ENCODE measurements at regions not wholly inside any gene's neighbourhood (a gene's known extent, or its start where the extent isn't known, plus 50 kb on each side); places are given as distances from the start of the nearest gene placed in this dataset.
"Not testable (repeated sequence)": the region's sequence is repeated elsewhere in the genome, so short reads cannot be mapped to it uniquely, and the experiment has no call there.

DNA sequence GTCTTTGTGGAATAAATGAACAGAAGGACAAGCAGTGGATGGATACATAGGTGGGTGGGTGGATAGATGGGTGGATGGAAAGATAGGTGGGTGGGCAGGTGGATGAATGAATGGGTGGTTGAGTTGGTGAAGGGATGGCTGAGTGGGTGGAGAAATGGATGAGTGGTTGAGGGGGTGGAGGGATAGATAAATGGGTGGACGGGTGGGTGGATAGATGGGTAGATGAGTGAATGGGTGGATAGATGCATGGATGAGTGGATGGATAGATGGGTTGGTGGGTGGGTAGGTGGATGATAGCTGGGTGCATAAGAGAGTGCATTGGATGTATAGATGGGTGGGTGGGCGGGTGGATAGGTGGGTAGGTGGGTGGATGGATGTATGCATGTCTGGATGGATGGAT is 63.5 kb downstream of the UNC93B1 start:
- not testable (repeated sequence) for DNase-seq

DNA sequence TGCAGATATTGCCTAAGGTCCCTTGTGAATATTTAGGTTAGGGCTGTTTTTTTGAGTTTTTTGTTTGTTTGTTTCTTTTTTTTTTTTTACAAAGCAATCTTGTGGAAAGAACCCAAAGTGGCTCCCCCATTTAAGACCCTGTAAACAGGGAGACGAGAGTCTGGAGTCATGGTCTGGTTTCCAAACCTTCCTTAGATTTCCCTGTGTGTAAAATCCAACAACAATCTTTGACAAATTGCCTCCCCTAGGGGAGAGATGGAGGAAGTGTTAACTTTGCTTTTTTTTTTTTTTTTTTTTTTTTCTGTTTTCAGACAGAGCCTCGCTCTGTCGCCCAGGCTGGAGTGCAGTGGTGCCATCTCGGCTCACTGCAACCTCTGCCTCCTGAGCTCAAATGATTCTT is 64.9 kb downstream of the UNC93B1 start:
- not testable (repeated sequence) for DNase-seq

DNA sequence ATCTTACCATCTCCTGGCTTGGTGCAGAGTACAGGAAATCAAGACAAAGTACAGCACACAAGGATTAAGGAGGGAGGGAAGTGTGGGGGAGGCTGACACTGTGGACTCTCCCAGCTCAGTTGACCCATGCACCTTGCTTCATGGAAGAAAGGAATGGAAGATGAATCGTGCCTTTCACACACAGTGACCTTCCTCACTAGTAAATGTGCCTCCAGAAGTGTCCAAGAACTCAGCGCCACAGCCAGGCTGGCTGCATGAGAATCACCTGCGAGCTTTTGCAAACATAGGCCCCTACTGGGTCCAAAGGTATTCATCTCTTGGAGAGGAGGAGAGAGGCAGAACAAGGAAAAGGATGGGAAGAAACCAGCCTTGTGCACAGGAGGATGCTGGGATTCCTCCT is 65.5 kb downstream of the UNC93B1 start:
- not testable (repeated sequence) for DNase-seq

DNA sequence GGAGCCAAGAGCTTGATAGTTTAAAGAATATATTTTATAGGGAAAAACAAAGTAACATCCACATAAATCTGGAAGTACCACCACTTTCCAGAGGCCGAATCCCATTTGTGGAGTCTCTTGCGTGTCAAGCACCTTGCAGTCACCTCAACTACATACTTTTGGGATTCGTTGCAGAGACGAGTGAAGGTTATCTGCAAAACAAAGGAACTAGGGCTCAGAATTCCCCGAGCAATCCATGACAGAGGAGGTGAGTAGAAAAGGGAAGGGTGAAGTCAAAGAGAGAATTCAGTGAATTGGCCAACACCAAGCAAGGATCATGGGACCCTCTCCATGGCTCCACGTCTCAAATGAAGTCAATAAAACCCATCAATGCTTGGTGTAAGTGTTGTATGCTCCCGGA is 80.3 kb downstream of the UNC93B1 start:
- not testable (repeated sequence) for DNase-seq

DNA sequence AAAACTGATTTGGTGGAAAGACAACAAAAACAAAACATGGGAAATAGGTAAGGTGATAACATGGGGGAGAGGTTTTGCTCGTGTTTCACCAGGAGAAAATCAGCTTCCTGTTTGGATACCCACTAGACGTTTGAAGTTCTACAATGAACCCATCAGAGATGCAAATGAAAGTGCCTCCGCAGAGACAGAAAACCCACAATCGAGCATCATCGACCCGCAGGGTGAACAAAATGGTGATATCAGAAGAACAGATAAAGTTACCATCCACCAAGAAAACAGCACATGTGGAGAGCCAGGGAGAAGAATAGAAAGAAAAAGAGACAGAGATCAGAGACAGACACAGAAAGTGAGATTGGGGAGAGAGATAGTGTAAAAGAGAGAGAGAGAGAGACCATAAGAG is 83.4 kb downstream of the UNC93B1 start:
- DNase-seq: not testable (repeated sequence)

DNA sequence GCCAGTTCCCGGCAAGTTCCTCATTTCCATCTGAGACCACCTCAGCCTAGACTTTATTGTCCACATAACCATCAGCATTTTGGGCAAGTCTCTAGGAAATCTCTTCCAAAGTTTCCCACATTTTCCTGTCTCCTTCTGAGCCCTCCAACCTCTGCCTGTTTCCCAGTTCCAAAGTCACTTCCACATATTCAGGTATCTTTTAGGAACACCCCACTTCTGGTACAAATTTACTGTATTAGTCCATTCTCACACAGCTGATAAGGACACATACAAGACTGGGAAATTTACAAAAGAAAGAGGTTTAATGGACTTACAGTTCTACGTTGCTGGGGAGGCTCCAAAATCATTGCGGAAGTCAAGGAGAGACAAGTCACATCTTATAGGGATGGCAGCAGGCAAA is 91.7 kb downstream of the UNC93B1 start:
- DNase-seq: not testable (repeated sequence)

DNA sequence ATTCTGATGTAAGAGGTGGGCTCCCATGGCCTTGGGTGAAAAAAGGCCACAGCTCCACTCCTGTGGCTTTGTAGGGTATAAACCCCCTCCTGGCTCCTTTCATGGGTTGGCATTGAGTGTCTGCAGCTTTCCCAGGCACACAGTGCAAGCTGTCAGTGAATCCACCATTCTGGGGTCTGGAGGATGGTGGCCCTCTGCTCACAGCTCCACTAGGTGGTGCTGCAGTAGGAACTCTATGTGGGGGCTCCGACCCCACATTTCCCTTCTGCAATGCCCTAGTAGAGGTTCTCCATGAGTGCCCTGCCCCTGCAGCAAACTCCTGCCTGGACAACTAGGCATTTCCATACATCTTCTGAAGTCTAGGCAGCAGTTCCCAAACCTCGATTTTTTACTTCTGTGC is 92.7 kb downstream of the UNC93B1 start:
- DNase-seq: not testable (repeated sequence)

DNA sequence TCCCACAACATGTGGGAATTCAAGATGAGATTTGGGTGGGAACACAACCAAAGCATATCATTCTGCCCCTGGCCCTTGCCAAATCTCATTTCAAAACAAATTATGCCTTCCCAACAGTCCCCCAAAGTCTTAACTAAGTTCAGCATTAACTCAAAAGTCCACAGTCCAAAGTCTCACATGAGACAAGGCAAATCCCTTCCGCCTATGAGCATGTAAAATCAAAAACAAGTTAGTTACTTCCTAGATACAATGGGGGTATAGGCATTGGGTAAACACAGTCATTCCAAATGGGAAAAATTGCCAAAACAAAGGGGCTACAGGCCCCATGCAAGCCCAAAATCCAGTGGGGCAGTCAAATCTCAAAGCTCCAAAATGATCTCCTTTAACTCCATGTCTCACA is 93.1 kb downstream of the UNC93B1 start:
- DNase-seq: not testable (repeated sequence)

DNA sequence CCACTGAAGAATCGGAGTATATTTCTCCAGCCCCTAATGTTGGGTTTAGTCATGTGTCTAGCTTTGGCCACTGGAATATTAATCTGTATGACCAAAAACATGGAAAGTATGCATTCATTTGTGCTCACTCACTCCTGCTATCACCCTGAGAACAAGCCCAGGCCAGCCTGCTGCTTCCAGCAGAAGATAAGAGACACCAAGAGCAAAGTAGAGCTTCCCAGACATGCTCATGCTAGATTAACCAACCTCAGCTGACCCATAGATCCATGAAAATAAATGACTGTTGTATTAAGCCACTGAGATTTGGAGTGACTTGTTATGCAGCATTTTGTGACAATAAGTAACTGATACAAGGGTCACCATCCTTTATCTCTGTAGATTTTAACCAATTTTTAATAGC is 96.9 kb downstream of the UNC93B1 start:
- DNase-seq: not testable (repeated sequence)

DNA sequence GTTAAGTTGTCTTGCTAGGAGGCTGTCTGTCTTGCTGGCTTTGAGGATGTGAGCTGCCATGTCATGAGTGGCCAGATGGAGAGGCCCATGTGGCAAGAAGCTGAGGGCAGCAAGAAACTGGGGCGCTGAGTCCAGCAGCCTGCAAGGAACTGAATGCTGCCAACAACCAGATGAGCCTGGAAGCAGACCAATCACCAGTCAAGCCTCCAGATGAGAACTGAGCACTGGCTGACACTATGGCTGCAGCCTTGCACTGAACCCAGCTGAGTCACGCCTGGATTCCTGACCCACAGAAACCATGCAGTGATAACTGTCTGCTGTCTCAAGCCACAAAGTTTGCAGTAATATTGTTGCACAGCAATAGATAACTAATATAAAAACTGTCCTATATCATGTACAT is 104.4 kb downstream of the UNC93B1 start:
- not testable (repeated sequence) for DNase-seq

DNA sequence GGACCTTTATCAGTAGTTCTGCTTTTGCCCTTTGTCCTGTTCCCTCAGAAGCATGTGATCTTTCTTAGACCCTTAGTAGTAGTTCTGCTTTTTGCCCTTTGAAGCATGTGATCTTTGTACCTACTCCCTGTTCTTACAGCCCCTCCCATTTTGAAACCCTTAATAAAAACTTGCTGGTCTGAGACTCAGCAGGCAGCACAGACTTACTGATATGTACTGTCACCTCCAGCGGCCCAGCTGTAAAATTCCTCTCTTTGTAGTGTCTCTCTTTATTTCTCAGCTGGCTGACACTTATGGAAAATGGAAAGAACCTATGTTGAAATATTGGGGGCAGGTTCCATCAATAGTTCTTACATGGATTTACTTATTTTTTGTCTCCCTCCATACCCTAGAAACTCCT is 110.4 kb downstream of the UNC93B1 start:
- not testable (repeated sequence) for DNase-seq

DNA sequence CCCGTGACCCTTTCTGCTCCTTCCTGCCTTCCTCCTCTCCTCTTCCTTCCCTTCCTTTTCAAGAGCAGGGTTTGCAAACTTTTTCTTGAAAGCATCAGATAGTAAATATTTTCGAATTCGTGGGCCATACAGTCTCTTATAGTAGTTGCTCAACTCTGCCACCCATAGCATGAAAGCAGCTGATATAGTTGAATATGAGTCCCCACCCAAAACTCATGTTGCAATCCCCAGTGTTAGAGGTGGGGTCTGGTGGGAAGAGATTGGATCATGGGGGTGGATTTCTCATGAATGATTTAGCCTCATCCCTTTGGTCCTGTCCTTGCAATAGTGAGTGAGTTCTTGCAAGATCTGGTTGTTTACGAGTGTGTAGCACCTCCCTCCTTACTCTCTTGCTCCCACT is 114.3 kb downstream of the UNC93B1 start:
- not testable (repeated sequence) for DNase-seq

DNA sequence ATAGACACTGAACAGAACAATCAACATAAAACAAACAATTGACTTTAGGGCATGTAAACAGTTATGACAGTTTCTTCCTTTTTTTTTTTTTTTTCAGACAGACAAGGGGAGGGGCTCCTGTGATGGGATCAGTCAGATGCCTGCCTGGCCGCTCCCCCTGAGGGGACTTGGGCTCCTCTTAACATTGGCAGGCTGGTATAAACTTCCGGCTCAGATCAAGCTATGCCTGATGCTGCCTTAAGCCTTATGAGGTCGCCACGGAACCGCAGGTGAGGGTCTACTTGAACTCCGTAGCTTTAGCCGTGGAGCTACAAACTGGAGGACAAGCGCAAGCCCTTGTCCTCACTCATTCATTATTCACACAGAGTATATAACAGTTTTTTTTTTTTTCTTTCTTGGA is 115.8 kb downstream of the UNC93B1 start:
- not testable (repeated sequence) for DNase-seq

DNA sequence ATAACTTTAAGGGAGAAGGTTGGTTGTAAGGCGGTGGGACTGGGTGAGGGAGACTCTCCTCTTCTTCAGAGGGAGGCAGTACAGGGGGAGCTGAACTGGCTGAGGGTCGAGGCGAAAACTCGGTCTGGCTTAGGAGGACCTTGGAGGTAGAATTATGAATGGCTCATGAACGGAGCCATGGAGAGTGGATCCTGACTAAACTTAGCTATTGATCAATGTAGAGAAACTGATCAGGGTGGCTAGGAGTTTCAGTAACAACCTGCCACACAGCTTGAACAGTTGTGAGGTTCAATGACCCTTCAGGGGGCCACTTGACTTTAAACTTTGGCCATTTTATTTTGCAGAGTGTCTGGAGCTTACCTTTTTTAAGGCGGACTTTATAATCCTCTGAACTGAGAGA is 117.2 kb downstream of the UNC93B1 start:
- not testable (repeated sequence) for DNase-seq

DNA sequence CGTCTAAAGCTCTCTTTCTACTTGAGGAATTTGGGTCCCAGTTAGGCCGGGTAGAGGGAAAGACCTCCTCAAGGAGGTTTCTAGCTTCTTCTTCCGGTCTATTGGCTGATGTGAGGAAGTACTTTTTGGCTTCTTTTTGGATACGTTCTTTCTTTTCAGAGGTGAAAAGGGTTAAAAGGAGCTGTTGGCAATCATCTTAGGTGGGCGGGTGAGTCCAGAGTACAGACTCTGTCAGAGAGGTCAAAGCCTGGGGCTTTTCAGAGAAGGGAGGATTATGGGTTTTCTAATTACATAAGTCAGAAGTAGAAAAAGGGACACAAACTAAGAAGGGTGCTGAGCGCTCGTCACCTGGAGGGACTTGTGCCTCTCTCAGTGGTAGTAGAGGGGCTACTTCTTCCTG is 117.7 kb downstream of the UNC93B1 start:
- DNase-seq: not testable (repeated sequence)

DNA sequence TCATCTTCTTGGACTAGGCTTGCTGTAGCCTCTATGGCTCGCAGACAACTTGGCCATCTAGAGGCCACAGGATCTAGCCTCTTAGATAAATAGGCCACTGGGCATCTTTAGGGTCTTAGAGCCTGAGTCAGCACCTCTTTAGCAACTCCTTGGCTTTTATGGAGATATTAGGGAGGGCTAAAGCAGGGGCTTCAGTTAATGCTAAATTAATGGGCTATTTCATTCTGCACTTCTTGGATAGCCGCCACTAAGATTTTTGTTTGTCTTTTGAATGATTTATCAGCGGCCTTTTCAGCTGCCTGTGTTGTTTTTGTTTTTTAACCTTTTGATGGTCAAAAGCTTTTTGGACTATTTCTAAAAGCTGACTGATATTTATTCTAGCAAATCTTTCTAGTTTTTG is 118.3 kb downstream of the UNC93B1 start:
- not testable (repeated sequence) for DNase-seq

DNA sequence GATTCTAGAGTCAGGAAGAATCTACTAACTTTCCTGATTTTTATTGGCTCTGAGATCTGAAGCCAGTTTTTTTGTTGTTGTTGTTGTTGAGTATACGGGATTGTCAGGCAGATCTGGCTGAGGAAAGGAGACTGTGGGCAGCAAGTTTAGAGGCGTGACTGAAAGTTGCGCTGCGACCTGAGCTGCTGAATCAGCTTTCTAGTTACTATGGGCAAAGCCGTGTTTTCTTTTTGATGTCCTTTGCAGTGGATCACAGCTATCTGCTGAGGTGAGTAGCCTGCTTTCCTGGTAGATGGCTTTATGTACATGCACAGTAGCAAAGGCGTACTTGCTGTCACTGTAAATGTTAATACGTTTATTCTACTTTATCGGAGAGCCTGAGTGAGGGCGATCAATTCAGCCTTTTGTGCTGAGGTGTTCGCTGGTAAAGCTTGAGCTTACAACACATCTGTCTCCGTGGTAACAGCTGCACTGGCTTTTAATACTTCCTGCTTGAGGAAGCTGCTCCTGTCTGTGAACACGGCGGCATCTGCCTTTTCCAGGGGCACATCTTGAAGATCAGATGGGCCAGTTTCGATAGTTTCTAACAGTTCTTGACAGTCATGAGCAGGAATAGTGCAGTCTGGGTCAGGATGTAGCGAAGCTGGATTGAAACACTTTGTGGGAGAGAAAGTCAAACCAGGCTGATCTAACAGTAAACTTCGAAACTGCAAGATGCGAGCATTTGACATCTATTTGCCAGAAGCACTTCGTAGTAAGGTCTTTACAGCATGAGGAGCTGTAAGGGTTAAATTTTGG is 118.9 kb downstream of the UNC93B1 start:
- not testable (repeated sequence) for DNase-seq

DNA sequence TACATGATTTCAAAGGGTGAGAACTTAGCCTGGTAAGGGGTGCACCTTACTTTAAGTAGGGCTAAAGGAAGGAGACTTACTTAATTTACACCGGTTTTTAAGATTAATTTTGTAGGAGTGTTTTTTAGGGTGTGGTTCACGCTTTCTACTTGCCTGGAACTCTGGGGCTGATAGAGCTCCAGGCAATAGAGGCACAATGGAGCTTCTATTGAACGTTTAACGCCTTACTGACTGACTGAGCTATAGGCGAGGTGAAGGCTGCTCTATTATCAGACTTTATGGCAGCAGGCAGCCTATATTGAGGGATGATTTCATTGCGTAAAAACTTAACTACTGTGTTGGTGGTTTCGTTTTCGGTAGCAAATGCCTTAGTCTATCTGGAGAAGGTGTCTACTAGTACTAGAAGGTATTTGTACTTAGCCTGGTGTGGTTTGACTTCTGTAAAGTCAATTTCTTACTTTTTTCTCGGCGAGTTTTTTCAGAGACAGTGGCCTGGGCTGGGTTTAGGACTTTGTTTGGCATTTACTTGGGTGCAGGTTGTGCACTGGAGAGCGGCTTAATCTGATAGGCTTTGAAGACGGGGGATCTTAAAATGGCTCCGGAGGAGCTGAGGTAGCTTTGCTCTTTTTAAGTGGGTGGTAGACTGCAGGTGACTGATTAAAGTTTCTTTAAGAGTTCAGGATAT is 119.7 kb downstream of the UNC93B1 start:
- not testable (repeated sequence) for DNase-seq

DNA sequence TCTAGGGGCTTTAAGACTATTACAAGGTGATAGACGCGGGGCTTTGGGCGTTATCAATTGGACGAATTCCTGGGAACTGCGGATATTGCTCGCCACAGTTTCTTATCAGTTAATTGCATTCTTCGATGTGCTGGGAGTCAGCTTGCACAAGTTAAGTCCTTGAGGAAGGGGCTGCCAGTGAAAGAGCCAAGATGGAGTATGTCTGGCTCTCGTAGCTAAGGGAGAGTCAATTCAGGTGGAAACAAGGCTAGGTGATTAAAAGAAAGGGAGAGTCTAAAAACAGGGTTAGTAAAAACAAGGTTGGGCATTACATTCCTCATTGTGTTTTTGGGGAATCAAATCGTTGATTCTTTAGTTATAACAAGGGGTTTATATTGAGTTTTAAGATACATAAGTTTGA is 121.6 kb downstream of the UNC93B1 start:
- DNase-seq: not testable (repeated sequence)

DNA sequence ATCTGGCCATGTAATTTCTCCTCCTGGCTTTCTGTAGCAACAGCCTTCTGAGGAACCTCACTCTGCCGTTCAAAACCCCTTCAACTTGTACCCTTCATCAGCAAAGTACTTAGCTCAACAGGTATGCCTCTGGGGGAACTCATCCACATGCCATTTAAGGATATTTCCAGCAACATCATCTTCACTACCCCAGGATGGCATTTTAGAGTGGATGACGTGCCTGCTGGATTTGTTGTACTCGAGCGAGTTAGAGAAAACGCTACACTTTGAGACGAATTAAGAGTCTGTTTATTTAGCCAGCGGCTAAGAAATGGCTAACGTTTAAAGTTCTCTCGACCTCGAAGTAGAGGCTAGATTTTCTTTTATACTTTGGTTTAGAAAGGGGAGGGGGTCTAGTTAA is 122.1 kb downstream of the UNC93B1 start:
- not testable (repeated sequence) for DNase-seq

DNA sequence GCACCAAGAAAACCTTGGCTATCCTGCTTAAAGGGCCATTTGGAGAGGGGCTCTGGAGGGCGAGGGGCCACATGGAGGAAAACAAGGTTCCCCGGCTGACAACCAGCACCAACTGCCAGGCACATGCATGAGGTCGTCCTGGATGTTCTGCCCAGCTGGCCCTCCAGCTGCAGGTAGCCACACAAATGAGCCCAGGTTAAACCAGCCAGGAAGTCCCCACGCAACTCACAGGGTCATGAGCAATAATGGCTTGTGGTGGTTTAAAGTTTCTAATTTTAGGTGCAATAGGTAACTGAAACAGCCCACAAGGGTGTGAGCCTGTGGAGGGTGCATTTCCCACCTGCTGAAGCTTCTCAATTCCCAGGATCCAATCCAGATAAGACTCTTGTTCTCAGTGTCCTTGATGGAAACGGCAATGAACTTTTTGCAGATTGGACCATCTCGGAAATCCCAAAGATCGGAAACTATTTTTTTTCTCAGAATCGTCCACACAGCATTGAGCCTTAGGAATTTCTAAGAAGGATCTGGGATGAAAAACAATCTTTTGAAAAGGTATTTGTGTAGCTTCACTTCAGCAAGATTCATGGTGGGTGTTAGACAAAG is 123.2 kb downstream of the UNC93B1 start:
- DNase-seq: not testable (repeated sequence)

DNA sequence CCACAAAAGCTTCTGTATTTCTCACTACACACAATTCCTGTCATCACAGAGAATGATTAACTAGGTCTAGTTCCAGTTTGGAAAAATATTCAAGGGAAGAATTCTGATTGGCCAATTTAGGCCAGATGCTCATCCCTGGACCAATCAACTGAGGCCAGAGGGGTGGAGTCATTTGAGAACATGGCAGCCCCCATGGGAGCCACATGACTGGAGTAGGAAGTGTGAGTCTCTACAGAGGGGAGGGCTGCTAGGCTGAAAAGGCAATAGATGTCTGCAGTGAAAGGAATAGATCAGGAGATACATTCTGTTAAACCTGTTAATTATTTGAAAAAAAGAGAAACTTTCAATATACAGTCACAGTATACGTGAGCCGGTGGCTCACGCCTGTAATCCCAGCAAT is 125.2 kb downstream of the UNC93B1 start:
- not testable (repeated sequence) for DNase-seq

DNA sequence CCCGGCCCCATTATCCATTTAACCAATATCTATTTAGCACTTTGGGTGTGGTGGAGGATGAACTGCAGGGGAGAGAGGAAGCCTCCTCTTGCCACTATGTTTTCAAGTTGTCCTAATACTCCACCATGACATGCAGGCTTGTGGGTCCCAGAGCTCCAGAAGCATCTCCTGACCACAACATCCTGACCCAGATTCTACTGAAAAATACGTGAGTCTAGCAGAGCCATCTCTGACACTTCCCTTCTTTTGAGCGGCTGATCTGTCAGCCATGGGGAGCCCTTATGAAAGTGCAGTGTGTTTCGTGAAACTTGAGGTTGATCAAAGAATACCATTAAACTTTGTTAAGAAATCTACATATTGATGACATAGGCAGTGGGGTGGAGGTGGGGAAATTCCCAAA is 126.6 kb downstream of the UNC93B1 start:
- not testable (repeated sequence) for DNase-seq

DNA sequence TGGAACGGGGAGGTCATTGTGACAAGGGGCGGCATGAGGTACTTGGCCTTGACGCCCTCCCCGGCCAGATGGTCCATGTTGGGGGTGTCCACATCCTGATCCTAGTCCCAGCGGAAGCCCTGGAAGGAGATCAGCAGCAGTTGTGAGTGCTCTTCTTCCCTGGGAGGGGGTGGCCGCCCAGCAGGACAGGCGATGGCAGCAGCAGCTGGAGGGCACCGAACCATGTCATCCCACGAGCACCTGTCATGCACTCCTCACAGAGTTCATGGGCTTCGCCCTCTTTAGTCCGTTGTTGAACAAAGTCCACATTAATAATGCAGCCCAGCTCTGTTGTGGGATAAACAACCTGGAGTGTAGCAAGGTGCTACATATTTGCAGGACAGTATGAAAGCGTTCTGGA is 130.7 kb downstream of the UNC93B1 start:
- not testable (repeated sequence) for DNase-seq

All from Kasumi-1 (cell line).